Smooth muscle cell (in vitro differentiated cells): ENCODE measurements at regions not wholly inside any gene's neighbourhood (a gene's known extent, or its start where the extent isn't known, plus 50 kb on each side); places are given as distances from the start of the nearest gene placed in this dataset.

Experiments
- DNase-seq: peaks from one replicate; lab custom pipeline; 2025; ENCODE audit not compliant: unreplicated experiment; lab: John Stamatoyannopoulos, UW
- H2AFZ ChIP-seq: fragments of 200-600 bp; sonication (generic); 2 replicates; pipeline ENCODE4 v1.6.0; 2016; ENCODE audit warnings: antibody characterized with exemption, low read depth, mild to moderate bottlenecking
- H3F3A ChIP-seq: fragments of 200-600 bp; sonication (generic); 2 replicates; pipeline ENCODE4 v1.6.0; 2017; ENCODE audit warnings: antibody characterized with exemption, low read depth
- H3K27ac ChIP-seq: fragments of 200-600 bp; sonication (generic); 2 replicates; pipeline ENCODE4 v1.5.1; 2016; ENCODE audit warnings: low read depth, mild to moderate bottlenecking
- H3K27me3 ChIP-seq: fragments of 200-600 bp; sonication (generic); 2 replicates; pipeline ENCODE4 v1.6.1; 2016; ENCODE audit warnings: low read depth, mild to moderate bottlenecking
- H3K36me3 ChIP-seq: fragments of 200-600 bp; sonication (generic); 2 replicates; pipeline ENCODE4 v1.5.1; 2016; ENCODE audit warnings: low read depth
- H3K4me1 ChIP-seq: fragments of 200-600 bp; sonication (generic); 2 replicates; pipeline ENCODE4 v1.5.1; 2016; ENCODE audit warnings: low read depth
- H3K4me2 ChIP-seq: fragments of 200-600 bp; sonication (generic); 2 replicates; pipeline ENCODE4 v1.6.0; 2016; ENCODE audit warnings: mild to moderate bottlenecking
- H3K4me3 ChIP-seq: fragments of 200-600 bp; sonication (generic); 2 replicates; pipeline ENCODE4 v1.5.1; 2016; ENCODE audit warnings: mild to moderate bottlenecking
- H3K79me2 ChIP-seq: fragments of 200-600 bp; sonication (generic); 2 replicates; pipeline ENCODE4 v1.6.0; 2016; ENCODE audit warnings: low read depth, mild to moderate bottlenecking
- H3K9ac ChIP-seq: fragments of 200-600 bp; sonication (generic); 2 replicates; pipeline ENCODE4 v1.6.0; 2016; ENCODE audit warnings: low read depth
- H3K9me3 ChIP-seq: fragments of 200-600 bp; sonication (generic); replicated peaks from 2 replicates; pipeline ENCODE4 v1.5.1; 2016; ENCODE audit warnings: low read depth
- H4K20me1 ChIP-seq: fragments of 200-600 bp; sonication (generic); 2 replicates; pipeline ENCODE4 v1.6.0; 2016; ENCODE audit warnings: low read depth
- CTCF ChIP-seq: fragments of 200-600 bp; sonication (generic); IDR thresholded peaks from 2 replicates; pipeline ENCODE4 v1.5.1; 2017; ENCODE audit warnings: borderline replicate concordance, mild to moderate bottlenecking, antibody characterized with exemption; ENCODE audit not compliant: insufficient read depth, poor library complexity, severe bottlenecking
- WGBS: methylation state at CpG from one replicate; pipeline ENCODE4 v1.1.7; 2016; ENCODE audit warnings: low lambda C conversion rate; 5-methylcytosine and 5-hydroxymethylcytosine counted together

- no peaks in the 10 kb centered on the region for H4K20me1 ChIP-seq
- H3K9ac ChIP-seq: no peak overlapping the region
- no peak for TF ChIP-seq CTCF
- H3K27ac ChIP-seq: no peak overlapping the region
- no peaks in the 10 kb centered on the region for H3K79me2 ChIP-seq
- peaks cover 4% of the 10 kb centered on the region for H3K4me1 ChIP-seq
- no peaks in the 10 kb centered on the region for H3F3A ChIP-seq
- no peak overlapping the region for H3K4me2 ChIP-seq
- WGBS: 86% methylated on average over 3 of the region's 3 CpGs
- H3K9me3 ChIP-seq: no peaks in the 10 kb centered on the region
- no peaks in the 10 kb centered on the region for H3K27me3 ChIP-seq
- H3K36me3 ChIP-seq: no peaks in the 10 kb centered on the region
- H2AFZ ChIP-seq: no peak overlapping the region
- no peak overlapping the region for H3K4me3 ChIP-seq
- DNase-seq: no peak
Observed at GRCh38 chr12:25780771-25781170, 177.7 kb upstream of the RASSF8 start.

- Histone ChIP-seq H3K9ac (no peak overlapping the region), H3K4me1 (no peaks in the 10 kb centered on the region), H4K20me1 (no peaks in the 10 kb centered on the region), H3K27me3 (no peaks in the 10 kb centered on the region), H3K9me3 (no peaks in the 10 kb centered on the region), H3K27ac (no peak overlapping the region), H3F3A (no peaks in the 10 kb centered on the region), H3K36me3 (no peaks in the 10 kb centered on the region), H3K4me2 (no peak overlapping the region), H2AFZ (no peak overlapping the region), H3K79me2 (no peaks in the 10 kb centered on the region), H3K4me3 (no peak overlapping the region)
- no peak for DNase-seq
- 86% methylated on average over 4 of the region's 4 CpGs for WGBS
- no peak for TF ChIP-seq CTCF
Observed at GRCh38 chr12:25781232-25781631, 177.2 kb upstream of the RASSF8 start.

DNA sequence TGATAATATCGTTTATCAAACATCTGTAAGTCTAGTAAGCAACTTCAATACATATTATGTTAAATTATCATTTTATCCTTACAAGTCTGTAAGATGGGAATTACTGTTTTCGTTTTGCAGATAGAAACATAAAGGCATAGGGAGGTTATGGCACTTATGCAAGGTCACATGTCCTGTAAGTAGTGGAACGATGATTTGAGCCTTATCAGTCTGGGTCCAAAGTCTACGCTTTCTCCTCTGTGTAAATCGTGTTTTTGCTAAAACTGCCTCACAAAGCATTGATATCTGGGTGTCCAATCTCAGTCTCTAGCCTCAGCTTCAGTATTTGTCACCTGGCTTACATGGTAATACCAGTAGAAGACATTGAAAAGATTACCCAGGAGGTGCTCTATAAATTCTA lies 174.9 kb upstream of the RASSF8 start:
- Histone ChIP-seq H3K27me3 (no peaks in the 10 kb centered on the region), H3K4me3 (no peak overlapping the region), H4K20me1 (no peaks in the 10 kb centered on the region), H3F3A (no peaks in the 10 kb centered on the region), H3K79me2 (no peaks in the 10 kb centered on the region), H3K36me3 (no peaks in the 10 kb centered on the region), H2AFZ (no peak overlapping the region), H3K4me2 (no peak overlapping the region), H3K27ac (no peak overlapping the region), H3K9ac (no peak overlapping the region), H3K4me1 (no peaks in the 10 kb centered on the region), H3K9me3 (no peaks in the 10 kb centered on the region)
- no peak for TF ChIP-seq CTCF
- DNase-seq: no peak
- 93% methylated on average over 5 of the region's 5 CpGs for WGBS

GRCh38 chr12:25784669-25785068 lies 173.8 kb upstream of the RASSF8 start:
- 78% methylated on average over 7 of the region's 7 CpGs for WGBS
- no peak overlapping the region for H2AFZ ChIP-seq

More at GRCh38 chr12:25784669-25785068, 173.8 kb upstream of the RASSF8 start:
- Histone ChIP-seq H3F3A (peaks cover 4% of the 10 kb centered on the region), H3K9ac (no peak overlapping the region), H3K27me3 (no peaks in the 10 kb centered on the region), H3K9me3 (no peaks in the 10 kb centered on the region), H3K4me2 (no peak overlapping the region), H3K36me3 (no peaks in the 10 kb centered on the region), H4K20me1 (no peaks in the 10 kb centered on the region), H3K4me3 (no peak overlapping the region), H3K27ac (no peak overlapping the region), H3K4me1 (no peaks in the 10 kb centered on the region), H3K79me2 (no peaks in the 10 kb centered on the region)
- no peak for TF ChIP-seq CTCF
- DNase-seq: no peak
